Fibroblast of pulmonary artery (primary cell): ENCODE measurements at regions not wholly inside any gene's neighbourhood (a gene's known extent, or its start where the extent isn't known, plus 50 kb on each side); places are given as distances from the start of the nearest gene placed in this dataset.

Experiments used
- DNase-seq: peaks from one replicate; pipeline ENCODE4 v3.0.0-alpha.2; 2010; ENCODE audit warnings: low read depth
- H3K4me3 ChIP-seq: replicated peaks from 2 replicates; pipeline ENCODE4 v1.5.1; 2011; ENCODE audit warnings: low read depth, mild to moderate bottlenecking, control low read depth, low read length, moderate library complexity
- TF ChIP-seq, protein P1 (sequence below): IDR thresholded peaks from 2 replicates; pipeline ENCODE4 v1.5.1; 2011; ENCODE audit warnings: mild to moderate bottlenecking, control low read depth, low read length, inconsistent platforms; ENCODE audit errors: missing control alignments

DNA sequence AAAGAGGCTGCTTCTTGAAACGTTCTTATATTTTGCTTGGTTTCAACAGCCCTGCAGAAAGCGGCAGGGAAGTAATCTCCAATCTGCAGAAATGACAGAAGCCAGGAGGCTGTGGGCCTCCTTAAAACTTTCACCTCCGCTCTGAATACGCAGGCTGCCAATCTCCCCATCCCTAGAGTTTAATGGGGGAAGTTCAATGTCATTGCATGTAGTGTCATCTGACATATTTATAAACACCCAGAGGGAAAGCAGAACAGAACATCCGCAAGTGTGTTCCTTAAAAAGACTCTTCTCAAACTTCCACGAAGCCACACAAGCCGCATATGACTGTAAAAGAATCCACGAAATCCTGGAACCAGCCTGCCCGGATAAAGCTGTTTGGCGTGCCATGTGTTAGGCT lies 148.8 kb upstream of the TBL1X start:
- no peak overlapping the region for H3K4me3 ChIP-seq
- DNase-seq, result no peak
- TF ChIP-seq, protein P1, sequence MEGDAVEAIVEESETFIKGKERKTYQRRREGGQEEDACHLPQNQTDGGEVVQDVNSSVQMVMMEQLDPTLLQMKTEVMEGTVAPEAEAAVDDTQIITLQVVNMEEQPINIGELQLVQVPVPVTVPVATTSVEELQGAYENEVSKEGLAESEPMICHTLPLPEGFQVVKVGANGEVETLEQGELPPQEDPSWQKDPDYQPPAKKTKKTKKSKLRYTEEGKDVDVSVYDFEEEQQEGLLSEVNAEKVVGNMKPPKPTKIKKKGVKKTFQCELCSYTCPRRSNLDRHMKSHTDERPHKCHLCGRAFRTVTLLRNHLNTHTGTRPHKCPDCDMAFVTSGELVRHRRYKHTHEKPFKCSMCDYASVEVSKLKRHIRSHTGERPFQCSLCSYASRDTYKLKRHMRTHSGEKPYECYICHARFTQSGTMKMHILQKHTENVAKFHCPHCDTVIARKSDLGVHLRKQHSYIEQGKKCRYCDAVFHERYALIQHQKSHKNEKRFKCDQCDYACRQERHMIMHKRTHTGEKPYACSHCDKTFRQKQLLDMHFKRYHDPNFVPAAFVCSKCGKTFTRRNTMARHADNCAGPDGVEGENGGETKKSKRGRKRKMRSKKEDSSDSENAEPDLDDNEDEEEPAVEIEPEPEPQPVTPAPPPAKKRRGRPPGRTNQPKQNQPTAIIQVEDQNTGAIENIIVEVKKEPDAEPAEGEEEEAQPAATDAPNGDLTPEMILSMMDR, result no peak

DNA sequence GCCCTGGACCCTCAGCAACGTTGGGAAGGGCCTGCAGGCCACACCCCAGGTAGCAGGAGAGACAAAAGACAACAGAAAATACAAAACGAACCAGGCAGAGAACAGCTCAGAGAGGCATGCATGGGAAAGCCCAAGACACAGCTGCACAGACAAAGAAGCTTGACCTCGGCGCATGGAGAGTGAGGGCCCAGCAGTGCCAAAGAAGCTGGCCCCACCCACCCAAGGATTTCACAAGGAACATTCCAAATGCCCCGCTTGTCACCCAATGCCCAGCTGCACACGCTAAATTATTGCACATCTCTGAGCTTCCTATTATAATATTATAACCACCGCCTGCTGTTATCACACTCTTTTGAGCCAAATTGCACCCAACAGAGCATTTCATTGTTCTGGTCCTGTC lies 147.7 kb upstream of the TBL1X start:
- TF ChIP-seq, protein P1, result no peak
- no peak for DNase-seq
- H3K4me3 ChIP-seq, result no peak overlapping the region

DNA sequence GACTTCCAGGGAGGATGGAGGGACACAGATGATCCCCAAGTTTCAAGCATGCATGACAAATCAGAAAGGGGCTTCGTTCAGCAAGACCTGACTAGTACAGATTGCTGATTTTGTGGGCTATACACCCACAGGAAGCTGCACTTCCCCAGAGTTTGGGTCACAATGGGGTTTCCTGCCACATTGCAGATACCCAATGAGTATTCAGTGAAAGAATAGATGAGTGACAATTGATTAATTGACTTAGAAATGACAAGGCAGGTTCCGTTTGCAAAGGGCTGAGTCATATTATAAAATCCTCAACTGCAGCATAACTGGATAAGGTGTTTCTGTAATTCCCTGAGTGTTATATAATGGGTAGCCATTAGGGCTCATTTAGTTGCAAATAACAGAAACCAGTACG lies 146.6 kb upstream of the TBL1X start:
- no peak overlapping the region for H3K4me3 ChIP-seq
- no peak for DNase-seq
- TF ChIP-seq, protein P1, result no peak

DNA sequence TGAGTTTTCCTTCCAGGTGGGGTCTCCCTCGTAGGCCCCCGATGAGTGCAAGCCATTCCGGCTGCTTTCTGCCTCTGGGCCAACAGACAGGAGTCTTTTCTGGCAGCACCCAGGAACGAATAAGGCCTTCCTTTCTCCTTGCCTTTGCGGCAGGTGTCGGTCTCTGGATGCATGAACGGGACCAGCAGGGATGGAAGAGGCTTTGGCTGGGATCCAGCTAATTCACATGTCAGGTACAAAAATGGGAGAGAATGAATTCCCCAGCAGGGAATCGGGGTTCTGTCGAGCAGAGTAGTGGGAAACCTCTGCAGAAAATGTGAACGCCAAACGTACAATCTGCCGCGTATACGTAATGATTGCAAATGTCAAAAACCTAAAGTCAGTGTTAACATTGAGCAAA lies 146.1 kb upstream of the TBL1X start:
- no peak overlapping the region for H3K4me3 ChIP-seq
- TF ChIP-seq, protein P1, result no peak
- DNase-seq, result no peak

DNA sequence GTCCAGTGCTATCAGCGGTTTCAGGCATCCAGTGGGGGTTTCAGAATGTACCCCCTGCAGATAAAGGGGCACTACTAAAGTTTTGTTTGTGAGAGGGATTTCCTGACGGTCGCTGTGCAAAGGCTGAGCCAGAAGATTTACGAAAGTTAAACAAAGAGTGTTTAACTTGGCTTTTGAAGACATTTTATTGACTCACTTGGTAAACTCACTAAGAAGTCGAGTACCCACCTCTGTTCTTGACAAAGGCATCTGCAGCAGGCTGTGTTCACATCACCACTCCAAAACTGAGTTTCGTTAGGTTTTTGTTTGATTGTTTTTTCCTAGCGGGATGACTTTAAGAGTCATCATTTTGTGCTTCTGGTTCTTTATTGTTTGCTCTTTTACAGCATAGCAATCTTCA lies 143.9 kb upstream of the TBL1X start:
- H3K4me3 ChIP-seq, result no peak overlapping the region
- no peak for DNase-seq
- TF ChIP-seq, protein P1, result no peak

DNA sequence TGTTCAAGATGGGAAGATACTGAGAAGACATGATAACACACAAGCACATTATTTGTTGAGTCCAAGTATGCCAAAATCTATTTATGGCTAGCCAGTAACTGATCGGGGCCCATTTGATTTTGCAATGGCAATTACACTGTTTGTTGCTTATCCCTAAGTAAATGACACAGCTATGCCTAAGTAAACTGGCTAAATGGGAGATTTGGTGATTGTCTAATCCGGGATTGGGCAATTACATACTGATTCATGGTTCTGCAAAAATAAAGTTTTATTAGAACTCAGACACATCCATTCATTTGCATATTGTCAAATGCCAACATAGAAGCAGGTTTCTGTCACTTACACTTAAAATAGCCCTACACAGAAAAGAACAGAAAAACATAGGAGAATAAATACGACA lies 140.2 kb upstream of the TBL1X start:
- DNase-seq, result no peak
- H3K4me3 ChIP-seq, result no peak overlapping the region
- TF ChIP-seq, protein P1, result no peak

DNA sequence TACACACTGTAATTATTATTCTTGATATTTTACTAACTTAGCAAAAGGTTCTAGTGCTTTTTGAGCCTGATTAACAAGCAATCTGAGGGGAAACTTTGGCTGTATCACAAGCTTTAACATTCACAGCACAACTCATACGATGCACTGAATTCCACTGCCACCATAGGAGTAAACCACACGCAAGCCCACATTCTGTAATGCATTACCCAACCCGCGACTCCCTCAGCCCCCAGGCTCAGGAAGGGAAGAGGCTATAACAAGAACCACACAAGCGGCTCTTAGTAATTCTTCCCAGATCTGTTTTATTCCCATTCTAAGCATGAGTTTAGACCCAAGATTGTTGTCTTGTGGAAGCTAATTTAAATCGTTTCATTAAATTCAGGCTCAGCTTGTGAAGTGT lies 138.5 kb upstream of the TBL1X start:
- H3K4me3 ChIP-seq, result no peak overlapping the region
- TF ChIP-seq, protein P1, result no peak
- DNase-seq, result no peak
